ENCODE measurements at regions not wholly inside any gene's neighbourhood (a gene's known extent, or its start where the extent isn't known, plus 50 kb on each side); places are given as distances from the start of the nearest gene placed in this dataset.

DNA sequence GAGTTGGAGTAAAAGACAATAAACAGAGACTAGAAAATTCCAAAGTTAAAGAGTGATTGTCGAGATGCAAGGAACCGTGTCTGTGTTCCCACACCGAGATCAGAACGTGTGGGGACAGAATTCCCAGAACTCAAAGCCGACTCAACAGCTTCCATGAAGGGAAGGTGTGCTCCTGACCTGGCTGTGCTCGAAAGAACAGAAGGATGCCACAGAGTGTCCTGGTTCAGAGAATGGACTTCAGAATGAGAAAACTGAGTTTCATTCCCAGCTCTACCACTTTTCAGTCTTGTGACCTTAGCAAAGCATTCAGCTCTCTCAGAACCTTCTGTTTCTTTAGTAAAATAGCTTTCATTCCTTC lies 420.0 kb upstream of the SLC30A5 start:
- no peaks in the 10 kb centered on the region for H3K36me3 ChIP-seq (replicated peaks)
- in situ Hi-C loops (cut with HindIII; ENCODE audit: low pct_ligation_motif_present, low sequenced_read_pairs) = no loop called here
- no peak overlapping the region for H3K4me3 ChIP-seq (ENCODE audit: low read depth, low read length)
- DNase-seq = no peak
- H3K27ac ChIP-seq = no peak overlapping the region
- TF ChIP-seq, protein P1, sequence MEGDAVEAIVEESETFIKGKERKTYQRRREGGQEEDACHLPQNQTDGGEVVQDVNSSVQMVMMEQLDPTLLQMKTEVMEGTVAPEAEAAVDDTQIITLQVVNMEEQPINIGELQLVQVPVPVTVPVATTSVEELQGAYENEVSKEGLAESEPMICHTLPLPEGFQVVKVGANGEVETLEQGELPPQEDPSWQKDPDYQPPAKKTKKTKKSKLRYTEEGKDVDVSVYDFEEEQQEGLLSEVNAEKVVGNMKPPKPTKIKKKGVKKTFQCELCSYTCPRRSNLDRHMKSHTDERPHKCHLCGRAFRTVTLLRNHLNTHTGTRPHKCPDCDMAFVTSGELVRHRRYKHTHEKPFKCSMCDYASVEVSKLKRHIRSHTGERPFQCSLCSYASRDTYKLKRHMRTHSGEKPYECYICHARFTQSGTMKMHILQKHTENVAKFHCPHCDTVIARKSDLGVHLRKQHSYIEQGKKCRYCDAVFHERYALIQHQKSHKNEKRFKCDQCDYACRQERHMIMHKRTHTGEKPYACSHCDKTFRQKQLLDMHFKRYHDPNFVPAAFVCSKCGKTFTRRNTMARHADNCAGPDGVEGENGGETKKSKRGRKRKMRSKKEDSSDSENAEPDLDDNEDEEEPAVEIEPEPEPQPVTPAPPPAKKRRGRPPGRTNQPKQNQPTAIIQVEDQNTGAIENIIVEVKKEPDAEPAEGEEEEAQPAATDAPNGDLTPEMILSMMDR (IDR thresholded peaks at IDR 0.05; ENCODE audit: low read depth, low read length, missing control alignments) = no peak
- no peaks in the 10 kb centered on the region for H3K27me3 ChIP-seq (replicated peaks)

DNA sequence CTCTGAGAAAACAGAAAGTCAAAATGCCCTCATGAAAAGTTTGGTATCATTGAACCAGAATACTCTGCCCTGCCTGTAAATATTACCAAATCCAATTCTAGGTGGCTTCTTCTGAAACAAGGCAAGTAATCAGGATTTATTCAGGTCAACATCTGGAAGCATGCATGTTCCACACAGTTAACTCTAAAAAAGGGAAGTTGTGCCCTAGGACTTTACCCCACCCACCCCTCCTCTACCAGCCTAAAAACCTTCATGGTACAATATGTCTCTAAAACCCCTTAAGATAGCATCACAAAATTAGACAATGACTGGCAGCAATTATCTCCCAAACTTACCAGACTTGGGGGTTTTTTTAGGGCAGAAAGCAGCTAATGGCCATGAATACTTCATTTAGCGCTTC lies 414.8 kb upstream of the SLC30A5 start:
- in situ Hi-C loops (cut with HindIII; ENCODE audit: low pct_ligation_motif_present, low sequenced_read_pairs) = no loop called here
- Histone ChIP-seq H3K27me3 (replicated peaks) (no peaks in the 10 kb centered on the region), H3K4me3 (ENCODE audit: low read depth, low read length) (no peak overlapping the region), H3K36me3 (replicated peaks) (no peaks in the 10 kb centered on the region), H3K27ac (no peak overlapping the region)
- no peak for DNase-seq
- TF ChIP-seq, protein P1 (IDR thresholded peaks at IDR 0.05; ENCODE audit: low read depth, low read length, missing control alignments) = no peak

DNA sequence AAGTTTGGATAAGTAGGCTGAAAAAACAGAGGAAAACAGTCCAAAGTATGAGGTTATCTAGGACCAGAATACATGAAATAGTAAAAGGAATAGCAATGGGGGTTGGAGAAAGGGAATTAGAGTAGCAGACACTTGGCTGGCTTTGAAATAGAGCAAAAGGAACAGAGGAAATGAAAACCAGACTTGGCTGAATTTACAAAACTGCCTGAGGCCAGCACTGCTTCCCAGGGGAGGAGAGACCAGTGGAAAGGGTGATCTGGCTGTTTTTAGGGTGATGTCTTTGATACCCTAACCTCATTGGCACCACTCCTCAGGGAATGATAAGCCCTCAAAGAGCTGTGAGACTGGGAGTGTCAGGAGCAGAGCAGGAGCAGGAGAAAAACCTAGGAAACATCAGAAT lies 413.4 kb upstream of the SLC30A5 start:
- in situ Hi-C loops (cut with HindIII; ENCODE audit: low pct_ligation_motif_present, low sequenced_read_pairs) = no loop called here
- TF ChIP-seq, protein P1 (IDR thresholded peaks at IDR 0.05; ENCODE audit: low read depth, low read length, missing control alignments) = no peak
- no peak overlapping the region for H3K27ac ChIP-seq
- no peak overlapping the region for H3K4me3 ChIP-seq (ENCODE audit: low read depth, low read length)
- H3K27me3 ChIP-seq (replicated peaks) = no peaks in the 10 kb centered on the region
- no peaks in the 10 kb centered on the region for H3K36me3 ChIP-seq (replicated peaks)
- DNase-seq = no peak

DNA sequence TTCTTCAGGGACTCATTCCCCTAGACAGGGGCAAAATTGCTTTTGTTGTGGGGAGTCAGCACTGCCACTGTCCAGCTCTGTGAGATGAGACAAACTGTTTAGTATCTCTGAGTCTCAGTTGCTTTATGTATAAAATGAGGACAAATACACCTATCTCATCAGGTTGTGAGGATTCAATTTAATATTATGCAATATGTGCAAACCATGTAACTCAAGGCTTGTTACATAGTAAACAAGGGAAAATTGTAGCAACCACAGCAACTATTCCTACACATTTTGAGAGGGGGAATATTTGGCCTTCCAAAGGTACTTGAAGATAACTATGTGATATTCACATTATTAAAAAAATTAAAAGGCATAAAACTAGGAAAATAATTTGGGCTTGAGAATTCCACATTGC lies 411.9 kb upstream of the SLC30A5 start:
- TF ChIP-seq, protein P1 (IDR thresholded peaks at IDR 0.05; ENCODE audit: low read depth, low read length, missing control alignments) = no peak
- in situ Hi-C loops (cut with HindIII; ENCODE audit: low pct_ligation_motif_present, low sequenced_read_pairs) = no loop called here
- no peak for DNase-seq
- H3K27ac ChIP-seq = no peak overlapping the region
- H3K4me3 ChIP-seq (ENCODE audit: low read depth, low read length) = no peak overlapping the region
- H3K36me3 ChIP-seq (replicated peaks) = no peaks in the 10 kb centered on the region
- H3K27me3 ChIP-seq (replicated peaks) = no peaks in the 10 kb centered on the region

DNA sequence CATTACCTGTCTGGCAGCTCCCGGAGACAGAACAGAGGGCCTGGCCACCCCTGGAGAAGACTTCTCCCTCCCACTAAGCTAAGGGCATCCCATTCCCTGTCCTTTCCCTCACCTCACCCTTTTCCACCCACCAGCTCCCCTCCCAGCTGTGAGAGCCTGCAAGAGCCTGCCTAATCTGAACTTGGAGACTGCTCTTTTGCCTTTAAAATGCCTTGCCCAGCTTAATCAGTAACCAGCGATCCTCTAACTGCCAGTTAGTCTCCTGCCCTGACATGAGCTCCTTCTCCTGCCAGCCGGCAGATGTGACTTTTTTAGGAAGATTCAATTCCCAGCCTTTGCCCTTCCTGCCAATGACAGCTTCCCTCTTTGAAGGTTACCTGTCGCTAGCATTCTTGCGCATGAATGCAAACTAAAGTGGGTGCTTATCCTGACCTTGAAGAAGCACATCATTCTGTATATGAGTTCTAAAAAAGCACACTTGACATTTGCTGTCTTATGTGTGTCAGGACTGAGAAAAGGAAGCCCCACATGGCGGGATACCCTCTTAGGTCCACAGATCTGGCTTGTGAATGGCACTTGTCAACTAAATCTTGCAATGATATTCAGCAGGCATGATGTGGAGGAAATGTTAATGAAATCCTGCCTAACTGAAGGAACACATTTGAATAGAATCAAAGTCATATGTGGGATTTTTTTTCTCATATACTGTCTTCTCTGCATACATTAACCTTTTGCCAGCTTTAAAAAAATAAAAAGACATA lies 411.2 kb upstream of the SLC30A5 start:
- in situ Hi-C loops (cut with HindIII; ENCODE audit: low pct_ligation_motif_present, low sequenced_read_pairs) = no loop called here
- Histone ChIP-seq H3K27ac (no peak overlapping the region), H3K27me3 (replicated peaks) (no peaks in the 10 kb centered on the region), H3K36me3 (replicated peaks) (no peaks in the 10 kb centered on the region), H3K4me3 (ENCODE audit: low read depth, low read length) (no peak overlapping the region)
- DNase-seq = no peak
- TF ChIP-seq, protein P1 (IDR thresholded peaks at IDR 0.05; ENCODE audit: low read depth, low read length, missing control alignments) = no peak

DNA sequence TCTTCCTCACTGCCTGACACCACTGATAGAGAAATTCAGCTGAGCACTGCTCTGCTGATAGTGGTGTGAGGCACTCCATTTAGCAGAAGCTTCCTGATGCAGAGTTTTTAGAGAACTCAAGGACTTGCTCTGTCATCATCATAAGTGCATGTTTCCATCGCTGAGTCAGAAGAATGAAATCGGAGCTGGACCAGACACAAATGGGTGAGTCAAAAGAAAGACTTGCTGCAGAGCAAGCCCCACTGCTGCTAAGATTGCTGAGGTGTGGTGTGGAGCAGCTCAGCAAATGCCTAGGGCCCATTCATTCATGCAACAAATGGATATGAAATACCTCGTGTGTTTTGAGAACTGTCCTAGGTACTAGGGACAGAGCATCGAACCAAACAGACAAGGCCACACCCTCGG lies 410.2 kb upstream of the SLC30A5 start:
- H3K27ac ChIP-seq = no peak overlapping the region
- H3K4me3 ChIP-seq (ENCODE audit: low read depth, low read length) = no peak overlapping the region
- TF ChIP-seq, protein P1 (IDR thresholded peaks at IDR 0.05; ENCODE audit: low read depth, low read length, missing control alignments) = no peak
- no peaks in the 10 kb centered on the region for H3K36me3 ChIP-seq (replicated peaks)
- peak; percentile 98 for DNase-seq
- in situ Hi-C loops (cut with HindIII; ENCODE audit: low pct_ligation_motif_present, low sequenced_read_pairs) = no loop called here
- no peaks in the 10 kb centered on the region for H3K27me3 ChIP-seq (replicated peaks)
